SK-N-MC (cell line): ENCODE measurements at regions not wholly inside any gene's neighbourhood (a gene's known extent, or its start where the extent isn't known, plus 50 kb on each side); places are given as distances from the start of the nearest gene placed in this dataset.
"Not testable (repeated sequence)": the region's sequence is repeated elsewhere in the genome, so short reads cannot be mapped to it uniquely, and the experiment has no call there.

ENCODE experiments used
- DNase-seq: peaks from one replicate; pipeline ENCODE4 v3.0.0-alpha.2; 2011; ENCODE audit warnings: low read depth, low spot score
- H3K27ac ChIP-seq: fragments of 200-600 bp; sonication (generic); 2 replicates; pipeline ENCODE4 v1.5.1; 2016; ENCODE audit warnings: mixed run types
- H3K36me3 ChIP-seq: fragments of 200-600 bp; sonication (generic); 2 replicates; pipeline ENCODE4 v1.6.1; 2017; ENCODE audit warnings: antibody characterized with exemption, low read length, mixed read lengths; ENCODE audit not compliant: insufficient read depth
- H3K4me3 ChIP-seq: fragments of 200-600 bp; sonication (generic); 2 replicates; pipeline ENCODE4 v1.5.1; 2016
- H3K9ac ChIP-seq: fragments of 200-600 bp; sonication (generic); 2 replicates; pipeline ENCODE4 v1.8.0; 2017; ENCODE audit warnings: mixed run types, mixed read lengths; ENCODE audit not compliant: insufficient read length
- H3K9me3 ChIP-seq: fragments of 200-600 bp; sonication (generic); 2 replicates; pipeline ENCODE4 v1.6.1; 2017; ENCODE audit warnings: low read depth, mild to moderate bottlenecking, antibody characterized with exemption, low read length, moderate library complexity, mixed read lengths
- EZH2 ChIP-seq: fragments of 200-600 bp; sonication (generic); IDR thresholded peaks from one replicate; pipeline ENCODE4 v1.6.1; 2017; ENCODE audit warnings: antibody characterized with exemption
- FOXP2 ChIP-seq: optimal IDR thresholded peaks from 2 replicates; pipeline ENCODE3; 2011; ENCODE audit warnings: mild to moderate bottlenecking, moderate library complexity; ENCODE audit not compliant: insufficient read depth; ENCODE audit errors: extremely low read length, control extremely low read depth
- POLR2AphosphoS5 ChIP-seq: IDR thresholded peaks from 2 replicates; pipeline ENCODE4 v1.6.1; 2012; ENCODE audit warnings: mild to moderate bottlenecking, low read depth, low read length, borderline replicate concordance

DNA sequence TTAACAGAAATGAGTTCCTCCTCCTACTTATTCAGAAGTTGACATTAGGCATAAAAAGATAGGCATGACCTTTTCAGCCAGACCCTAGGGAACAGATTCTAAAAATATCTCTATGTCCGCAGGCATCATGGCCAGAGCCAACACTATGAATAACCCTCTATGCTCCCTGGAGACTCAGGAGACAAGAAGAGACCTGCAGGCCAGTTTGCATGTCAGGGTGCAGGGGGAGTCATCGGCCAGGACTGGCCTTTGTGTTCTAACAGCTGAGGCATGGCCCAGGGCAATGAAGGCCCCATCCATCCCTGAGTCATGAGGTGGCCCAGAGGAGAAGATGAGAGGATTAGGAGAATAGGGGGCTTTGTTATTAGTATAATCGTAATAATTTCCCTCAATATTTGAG lies 93.8 kb downstream of the TMEM215 start:
- Histone ChIP-seq H3K9me3 (no peaks in the 10 kb centered on the region), H3K4me3 (no peak overlapping the region), H3K27ac (no peak overlapping the region), H3K36me3 (no peaks in the 10 kb centered on the region), H3K9ac (no peak overlapping the region)
- no peak for DNase-seq
- no peak for TF ChIP-seq EZH2
- TF ChIP-seq POLR2AphosphoS5, result no peak
- no peak for TF ChIP-seq FOXP2

DNA sequence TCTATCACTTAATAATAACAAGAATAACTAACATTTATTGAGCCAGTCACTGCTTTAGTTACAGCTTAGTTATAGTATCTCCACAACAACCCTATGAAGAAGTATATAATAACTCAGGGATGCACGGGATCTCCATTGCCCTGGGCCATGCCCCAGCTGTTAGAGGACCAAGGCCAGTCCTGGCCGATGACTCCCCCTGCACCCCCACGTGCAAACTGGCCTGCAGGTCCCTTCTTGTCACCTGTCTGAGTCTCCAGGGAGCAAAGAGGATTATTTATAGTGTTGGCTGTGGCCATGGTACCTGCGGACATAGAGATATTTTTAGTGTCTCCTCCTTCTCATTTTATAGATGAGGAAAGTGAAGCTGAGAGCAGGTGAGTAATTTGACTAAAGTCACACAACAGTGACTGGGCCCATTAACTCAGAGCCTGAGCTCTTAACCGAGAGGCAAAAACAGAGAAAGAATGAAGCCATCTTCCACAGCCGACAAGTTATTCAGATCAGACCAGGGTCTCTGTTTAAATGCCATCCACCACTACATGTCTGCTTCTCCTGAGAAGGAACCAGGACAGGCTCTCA lies 94.4 kb downstream of the TMEM215 start:
- no peak for TF ChIP-seq POLR2AphosphoS5
- TF ChIP-seq FOXP2, result no peak
- no peak for TF ChIP-seq EZH2
- H3K36me3 ChIP-seq, result no peaks in the 10 kb centered on the region
- H3K9ac ChIP-seq, result no peak overlapping the region
- H3K4me3 ChIP-seq, result no peak overlapping the region
- DNase-seq, result no peak
- H3K27ac ChIP-seq, result no peak overlapping the region
- H3K9me3 ChIP-seq, result no peaks in the 10 kb centered on the region

DNA sequence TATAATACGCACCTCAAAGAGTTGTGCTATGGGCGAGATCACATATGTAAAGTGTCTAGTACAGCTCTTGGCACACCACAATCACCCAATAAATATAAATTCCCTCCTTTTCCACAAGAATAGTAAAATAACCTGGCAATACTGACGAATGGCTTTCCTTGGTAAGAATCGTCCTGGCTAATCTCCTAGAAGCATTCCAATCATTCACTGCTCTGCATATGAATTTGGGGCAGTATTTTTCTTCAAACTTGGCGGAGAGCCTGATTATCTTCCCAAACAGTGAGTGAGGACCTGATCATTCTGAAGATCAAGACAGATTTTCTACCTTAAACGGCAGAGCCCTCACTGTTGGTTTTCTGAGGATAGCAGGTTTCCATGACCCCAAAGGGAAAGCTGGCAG lies 96.0 kb downstream of the TMEM215 start:
- no peak overlapping the region for H3K9ac ChIP-seq
- H3K27ac ChIP-seq, result no peak overlapping the region
- no peaks in the 10 kb centered on the region for H3K36me3 ChIP-seq
- DNase-seq, result no peak
- no peak for TF ChIP-seq FOXP2
- no peak for TF ChIP-seq POLR2AphosphoS5
- TF ChIP-seq EZH2, result no peak
- no peak overlapping the region for H3K4me3 ChIP-seq
- H3K9me3 ChIP-seq, result no peaks in the 10 kb centered on the region

DNA sequence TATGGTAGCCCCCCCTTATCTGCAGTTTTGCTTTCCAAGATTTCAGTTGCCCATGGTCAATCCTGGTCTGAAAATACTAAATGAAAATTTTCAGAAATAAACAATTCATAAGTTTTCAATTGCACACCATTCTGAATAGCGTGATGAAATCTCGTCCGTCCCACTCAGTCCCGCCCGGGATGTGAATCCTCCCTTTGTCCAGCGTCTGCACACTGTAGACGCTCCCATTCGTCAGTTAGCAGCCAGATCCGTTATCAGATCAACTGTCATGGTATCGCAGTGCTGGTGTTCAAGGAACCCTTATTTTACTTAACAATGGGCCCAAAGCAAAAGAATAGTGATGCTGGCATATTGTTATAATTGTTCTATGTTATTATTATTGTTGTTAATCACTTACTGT lies 98.6 kb downstream of the TMEM215 start:
- no peaks in the 10 kb centered on the region for H3K9me3 ChIP-seq
- no peak overlapping the region for H3K27ac ChIP-seq
- DNase-seq, result no peak
- H3K36me3 ChIP-seq, result no peaks in the 10 kb centered on the region
- H3K9ac ChIP-seq, result no peak overlapping the region
- H3K4me3 ChIP-seq, result no peak overlapping the region
- TF ChIP-seq FOXP2, result no peak
- TF ChIP-seq EZH2, result no peak
- TF ChIP-seq POLR2AphosphoS5, result no peak

DNA sequence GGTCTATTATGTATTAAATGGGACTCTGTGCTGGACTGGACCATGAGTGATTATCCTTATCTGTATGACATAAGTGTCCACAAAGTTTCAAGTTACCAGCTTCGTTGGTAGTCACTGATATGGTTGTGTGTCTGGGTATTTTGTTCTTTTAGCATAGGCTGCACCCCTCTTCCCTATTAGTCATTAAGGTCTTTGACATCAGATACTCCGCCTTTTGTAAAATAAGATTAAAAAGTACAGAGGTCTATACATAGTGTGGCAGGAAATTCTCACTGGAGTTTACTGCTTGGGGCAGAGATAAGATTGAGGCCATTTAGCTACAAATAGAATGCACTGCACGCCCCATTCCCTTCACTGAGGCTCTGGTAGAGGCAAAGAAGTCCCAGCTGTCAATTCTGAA lies 99.4 kb downstream of the TMEM215 start:
- Histone ChIP-seq H3K36me3 (no peaks in the 10 kb centered on the region), H3K9me3 (no peaks in the 10 kb centered on the region), H3K27ac (no peak overlapping the region), H3K4me3 (no peak overlapping the region), H3K9ac (no peak overlapping the region)
- TF ChIP-seq EZH2 (no peak), POLR2AphosphoS5 (no peak), FOXP2 (no peak)
- no peak for DNase-seq

DNA sequence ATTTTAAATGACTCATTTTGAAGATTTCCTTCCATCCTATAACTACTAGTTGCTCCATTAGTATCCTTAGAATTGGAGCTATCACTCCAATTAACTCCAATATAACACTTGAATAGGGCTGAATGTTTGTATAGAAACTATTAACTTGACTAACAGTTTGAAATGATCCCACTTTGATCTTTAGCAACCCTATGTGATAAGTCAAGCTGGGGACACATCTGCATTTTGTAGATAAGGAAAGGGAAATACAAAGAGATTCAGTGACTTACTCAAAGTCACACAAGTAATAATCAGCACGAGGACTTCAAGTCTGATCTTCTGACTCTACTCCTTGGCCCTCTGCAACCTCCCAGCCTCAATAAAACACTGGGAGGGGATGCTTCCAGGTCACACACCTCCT lies 101.1 kb downstream of the TMEM215 start:
- DNase-seq, result no peak
- Histone ChIP-seq H3K9ac (no peak overlapping the region), H3K36me3 (no peaks in the 10 kb centered on the region), H3K27ac (no peak overlapping the region), H3K4me3 (no peak overlapping the region), H3K9me3 (no peaks in the 10 kb centered on the region)
- TF ChIP-seq POLR2AphosphoS5, result no peak

DNA sequence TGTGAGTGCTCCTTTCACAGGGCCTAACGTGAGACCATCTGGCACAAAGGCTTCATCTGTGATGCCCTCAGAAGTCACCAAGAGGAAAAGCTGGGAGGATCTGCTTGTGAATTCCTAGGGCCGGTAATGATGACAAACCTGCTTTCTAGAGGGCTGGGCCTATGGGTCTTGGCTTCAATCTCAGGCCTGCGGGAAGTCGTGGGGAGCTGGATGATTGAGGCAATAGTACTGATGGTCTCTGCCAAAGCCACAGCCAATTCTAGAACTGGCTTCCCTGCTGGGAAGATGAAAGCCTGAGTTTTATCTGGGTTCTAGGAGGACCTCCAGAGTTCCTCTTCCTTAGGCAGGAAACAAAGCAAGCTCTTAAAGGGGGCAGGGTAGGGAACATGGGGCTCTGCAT lies 102.7 kb downstream of the TMEM215 start:
- no peak overlapping the region for H3K4me3 ChIP-seq
- H3K9me3 ChIP-seq, result no peaks in the 10 kb centered on the region
- DNase-seq, result no peak
- H3K36me3 ChIP-seq, result no peaks in the 10 kb centered on the region
- no peak for TF ChIP-seq EZH2
- no peak for TF ChIP-seq POLR2AphosphoS5
- TF ChIP-seq FOXP2, result no peak
- H3K27ac ChIP-seq, result no peak overlapping the region
- no peak overlapping the region for H3K9ac ChIP-seq

DNA sequence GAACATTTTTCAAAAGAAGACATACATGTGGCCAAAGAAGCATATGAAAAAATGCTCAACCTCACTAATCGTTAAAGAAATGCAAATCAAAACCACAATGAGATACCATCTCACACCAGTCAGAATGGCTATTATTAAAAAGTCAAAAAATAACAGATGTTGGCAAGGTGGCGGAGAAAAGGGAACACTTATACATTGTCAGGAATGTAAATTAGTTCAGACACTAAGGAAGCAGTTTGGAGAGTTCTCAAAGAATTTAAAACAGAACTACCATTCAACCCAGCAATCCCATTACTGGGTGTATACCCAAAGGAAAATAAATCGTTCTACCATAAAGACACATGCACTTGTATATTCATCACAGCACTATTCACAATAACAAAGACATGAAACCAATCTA lies 106.9 kb downstream of the APTX start:
- H3K9ac ChIP-seq, DNase-seq, H3K36me3 ChIP-seq, H3K27ac ChIP-seq, H3K4me3 ChIP-seq, H3K9me3 ChIP-seq: not testable (repeated sequence)

DNA sequence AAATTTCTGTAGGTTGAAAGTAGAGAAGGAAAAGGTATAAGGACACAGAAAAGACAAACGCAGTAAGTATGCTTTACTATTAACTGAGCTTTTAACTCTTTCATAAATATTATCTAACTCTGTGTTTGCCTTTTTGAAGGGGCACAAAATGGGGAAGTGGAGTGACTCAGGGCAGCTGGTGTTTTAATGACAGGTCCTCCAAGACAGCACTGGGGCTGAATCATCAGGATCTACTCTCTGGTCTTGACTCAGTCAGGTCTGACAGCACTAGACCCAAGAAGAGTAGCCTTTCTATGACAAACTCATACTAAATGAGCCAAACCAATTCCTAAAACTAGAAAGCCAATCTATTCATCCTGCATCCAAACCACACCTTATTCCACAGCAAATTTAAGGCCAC lies 102.2 kb downstream of the APTX start:
- H3K4me3 ChIP-seq, result no peak overlapping the region
- H3K27ac ChIP-seq, result no peak overlapping the region
- H3K9ac ChIP-seq, result no peak overlapping the region
- H3K9me3 ChIP-seq, result no peaks in the 10 kb centered on the region
- TF ChIP-seq FOXP2 (no peak), EZH2 (no peak), POLR2AphosphoS5 (no peak)
- no peak for DNase-seq
- no peaks in the 10 kb centered on the region for H3K36me3 ChIP-seq
